ENCODE measurements at regions not wholly inside any gene's neighbourhood (a gene's known extent, or its start where the extent isn't known, plus 50 kb on each side); places are given as distances from the start of the nearest gene placed in this dataset.

DNA sequence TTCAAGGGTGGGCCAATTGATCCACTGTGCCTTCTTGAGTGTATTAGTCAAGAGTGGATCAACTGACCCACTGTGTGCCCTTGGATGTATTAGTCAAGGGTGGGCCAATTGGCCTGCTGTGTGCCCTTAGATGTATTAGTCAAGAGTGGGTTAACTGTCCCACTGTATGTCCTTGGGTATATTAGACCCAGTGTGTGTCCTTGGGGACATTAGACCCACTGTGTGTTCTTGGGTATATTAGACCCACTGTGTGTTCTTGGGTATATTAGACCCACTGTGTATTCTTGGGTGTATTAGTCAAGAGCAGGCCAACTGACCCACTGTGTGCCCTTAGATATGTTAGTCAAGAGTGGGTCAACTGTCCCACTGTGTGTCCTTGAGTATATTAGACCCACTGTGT, 601.8 kb downstream of the TYW1 start:
- TF ChIP-seq, protein P1, sequence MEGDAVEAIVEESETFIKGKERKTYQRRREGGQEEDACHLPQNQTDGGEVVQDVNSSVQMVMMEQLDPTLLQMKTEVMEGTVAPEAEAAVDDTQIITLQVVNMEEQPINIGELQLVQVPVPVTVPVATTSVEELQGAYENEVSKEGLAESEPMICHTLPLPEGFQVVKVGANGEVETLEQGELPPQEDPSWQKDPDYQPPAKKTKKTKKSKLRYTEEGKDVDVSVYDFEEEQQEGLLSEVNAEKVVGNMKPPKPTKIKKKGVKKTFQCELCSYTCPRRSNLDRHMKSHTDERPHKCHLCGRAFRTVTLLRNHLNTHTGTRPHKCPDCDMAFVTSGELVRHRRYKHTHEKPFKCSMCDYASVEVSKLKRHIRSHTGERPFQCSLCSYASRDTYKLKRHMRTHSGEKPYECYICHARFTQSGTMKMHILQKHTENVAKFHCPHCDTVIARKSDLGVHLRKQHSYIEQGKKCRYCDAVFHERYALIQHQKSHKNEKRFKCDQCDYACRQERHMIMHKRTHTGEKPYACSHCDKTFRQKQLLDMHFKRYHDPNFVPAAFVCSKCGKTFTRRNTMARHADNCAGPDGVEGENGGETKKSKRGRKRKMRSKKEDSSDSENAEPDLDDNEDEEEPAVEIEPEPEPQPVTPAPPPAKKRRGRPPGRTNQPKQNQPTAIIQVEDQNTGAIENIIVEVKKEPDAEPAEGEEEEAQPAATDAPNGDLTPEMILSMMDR (IDR thresholded peaks at IDR 0.05), result no peak
- TF ChIP-seq POLR2A (IDR thresholded peaks at IDR 0.05), result no peak
